GM12891 (cell line): ENCODE measurements at regions not wholly inside any gene's neighbourhood (a gene's known extent, or its start where the extent isn't known, plus 50 kb on each side); places are given as distances from the start of the nearest gene placed in this dataset.

ENCODE experiments used
- DNase-seq: peaks from one replicate; pipeline ENCODE4 v3.0.0; 2011; ENCODE audit warnings: low spot score; ENCODE audit not compliant: insufficient read length
- FAIRE-seq: peaks from 2 replicates; lab custom pipeline; 2011; peaks lifted over from hg19 to GRCh38; lab: Jason Lieb, UNC
- PAX5 ChIP-seq: IDR thresholded peaks from 2 replicates; pipeline ENCODE4 v1.6.1; 2011; ENCODE audit warnings: low read length, moderate library complexity, mild to moderate bottlenecking; ENCODE audit not compliant: insufficient read depth, severe bottlenecking
- POLR2A ChIP-seq: IDR thresholded peaks from 2 replicates; pipeline ENCODE4 v1.6.1; 2011; ENCODE audit warnings: low read depth, low read length, control low read depth
- POLR2AphosphoS5 ChIP-seq: IDR thresholded peaks from 2 replicates; pipeline ENCODE4 v1.6.1; 2011; ENCODE audit warnings: low read depth, low read length, control low read depth
- POU2F2 ChIP-seq: IDR thresholded peaks from 2 replicates; pipeline ENCODE4 v1.6.1; 2011; ENCODE audit warnings: low read depth, mild to moderate bottlenecking, control low read depth, low read length, moderate library complexity
- SPI1 ChIP-seq: IDR thresholded peaks from 2 replicates; pipeline ENCODE4 v1.6.1; 2011; ENCODE audit warnings: low read depth, low read length, control low read depth
- TAF1 ChIP-seq: IDR thresholded peaks from 2 replicates; pipeline ENCODE4 v1.6.1; 2011; ENCODE audit warnings: low read depth, low read length, control low read depth

GRCh38 chr5:22938362-22938761 lies 85.2 kb upstream of the CDH12 start:
- DNase-seq, result no peak
- no peak for FAIRE-seq
- TF ChIP-seq TAF1 (no peak), POLR2AphosphoS5 (no peak), POU2F2 (no peak), SPI1 (no peak), POLR2A (no peak), PAX5 (no peak)

GRCh38 chr5:22928821-22929482 lies 75.8 kb upstream of the CDH12 start:
- TF ChIP-seq POLR2AphosphoS5 (no peak), PAX5 (no peak), SPI1 (no peak), POU2F2 (no peak)
- no peak for FAIRE-seq
- no peak for DNase-seq

- no peak for FAIRE-seq
- TF ChIP-seq PAX5, result no peak
- TF ChIP-seq SPI1, result no peak
- no peak for TF ChIP-seq POLR2A
- no peak for TF ChIP-seq POU2F2
- DNase-seq, result no peak
These were observed 73.4 kb upstream of the CDH12 start for GRCh38 chr5:22926574-22926973.

- FAIRE-seq (no peak), DNase-seq (no peak)
- TF ChIP-seq POLR2AphosphoS5 (no peak), TAF1 (no peak), POU2F2 (no peak), SPI1 (no peak), POLR2A (no peak), PAX5 (no peak)
These were observed 65.4 kb upstream of the CDH12 start for GRCh38 chr5:22918511-22918910.

GRCh38 chr5:22916393-22916792 lies 63.2 kb upstream of the CDH12 start:
- TF ChIP-seq PAX5, result no peak
- no peak for TF ChIP-seq POLR2A
- no peak for TF ChIP-seq POU2F2
- TF ChIP-seq TAF1, result no peak
- no peak for TF ChIP-seq SPI1
- no peak for TF ChIP-seq POLR2AphosphoS5
- FAIRE-seq (no peak), DNase-seq (no peak)

- no peak for FAIRE-seq
These were observed 57.9 kb upstream of the CDH12 start for GRCh38 chr5:22911019-22911418.

GRCh38 chr5:22910523-22910922 lies 57.4 kb upstream of the CDH12 start:
- DNase-seq, result no peak
- no peak for FAIRE-seq
- TF ChIP-seq PAX5 (no peak), POLR2A (no peak), POU2F2 (no peak), POLR2AphosphoS5 (no peak), SPI1 (no peak), TAF1 (no peak)

More at GRCh38 chr5:22911019-22911418, 57.9 kb upstream of the CDH12 start:
- no peak for DNase-seq
- no peak for TF ChIP-seq SPI1

GRCh38 chr5:22908586-22908985 lies 55.4 kb upstream of the CDH12 start:
- DNase-seq (no peak), FAIRE-seq (no peak)
- TF ChIP-seq PAX5 (no peak), POLR2A (no peak), POU2F2 (no peak), POLR2AphosphoS5 (no peak), TAF1 (no peak), SPI1 (no peak)

GRCh38 chr5:22908129-22908528 lies 55.0 kb upstream of the CDH12 start:
- no peak for TF ChIP-seq POLR2A
- FAIRE-seq (no peak), DNase-seq (no peak)
